H9 (cell line): ENCODE measurements at regions not wholly inside any gene's neighbourhood (a gene's known extent, or its start where the extent isn't known, plus 50 kb on each side); places are given as distances from the start of the nearest gene placed in this dataset.

ENCODE experiments used
- DNase-seq: peaks from one replicate; pipeline ENCODE4 v3.0.0-alpha.2; 2017
- H2AFZ ChIP-seq: one replicate; pipeline ENCODE4 v1.6.1; 2013; ENCODE audit warnings: mild to moderate bottlenecking, low read length, control low read depth, moderate library complexity
- H2AK5ac ChIP-seq: 2 replicates; pipeline ENCODE4 v1.6.1; 2013; ENCODE audit warnings: low read length, control low read depth, mixed read lengths; ENCODE audit not compliant: insufficient read length
- H2BK120ac ChIP-seq: one replicate; pipeline ENCODE4 v1.6.1; 2013; ENCODE audit warnings: low read depth, mild to moderate bottlenecking, low read length, control low read depth, inconsistent platforms; ENCODE audit not compliant: poor library complexity, severe bottlenecking
- H2BK12ac ChIP-seq: 2 replicates; pipeline ENCODE4 v1.6.1; 2013; ENCODE audit warnings: low read length, control low read depth, mixed read lengths, low read depth; ENCODE audit not compliant: insufficient read length
- H2BK15ac ChIP-seq: 2 replicates; pipeline ENCODE4 v1.6.1; 2013; ENCODE audit warnings: low read depth, low read length, control low read depth
- H2BK20ac ChIP-seq: one replicate; pipeline ENCODE4 v1.6.1; 2013; ENCODE audit warnings: low read depth, mild to moderate bottlenecking, low read length, control low read depth, inconsistent platforms; ENCODE audit not compliant: poor library complexity, severe bottlenecking
- H2BK5ac ChIP-seq: 2 replicates; pipeline ENCODE4 v1.6.1; 2013; ENCODE audit warnings: low read length, control low read depth, mixed read lengths; ENCODE audit not compliant: insufficient read length
- H3K14ac ChIP-seq: 2 replicates; pipeline ENCODE4 v1.6.1; 2013; ENCODE audit warnings: low read length, control low read depth; ENCODE audit not compliant: insufficient read depth
- H3K18ac ChIP-seq: 2 replicates; pipeline ENCODE4 v1.6.1; 2013; ENCODE audit warnings: low read depth, mild to moderate bottlenecking, mixed read lengths, low read length, control low read depth; ENCODE audit not compliant: insufficient read length
- H3K23ac ChIP-seq: 2 replicates; pipeline ENCODE4 v1.6.1; 2013; ENCODE audit warnings: low read length, control low read depth, mixed read lengths, low read depth; ENCODE audit not compliant: insufficient read length
- H3K23me2 ChIP-seq: 2 replicates; pipeline ENCODE4 v1.6.1; 2013; ENCODE audit warnings: low read depth, mild to moderate bottlenecking, mixed read lengths, low read length, control low read depth; ENCODE audit not compliant: insufficient read length, poor library complexity, severe bottlenecking
- H3K27ac ChIP-seq: 2 replicates; pipeline ENCODE4 v1.5.1; 2013; ENCODE audit warnings: low read length, control low read depth, mixed read lengths, low read depth; ENCODE audit not compliant: insufficient read length
- H3K27me3 ChIP-seq: 2 replicates; pipeline ENCODE4 v1.6.1; 2013; ENCODE audit warnings: low read length, control low read depth, inconsistent platforms; ENCODE audit not compliant: insufficient read depth
- H3K4ac ChIP-seq: 2 replicates; pipeline ENCODE4 v1.6.1; 2013; ENCODE audit warnings: low read depth, mild to moderate bottlenecking, control low read depth, inconsistent platforms, low read length, moderate library complexity
- H3K4me1 ChIP-seq: 2 replicates; pipeline ENCODE4 v1.6.1; 2013; ENCODE audit warnings: low read length, control low read depth, inconsistent platforms; ENCODE audit not compliant: insufficient read depth
- H3K4me2 ChIP-seq: 2 replicates; pipeline ENCODE4 v1.6.1; 2013; ENCODE audit warnings: low read length, control low read depth, mixed read lengths; ENCODE audit not compliant: insufficient read length, insufficient read depth
- H3K56ac ChIP-seq: 2 replicates; pipeline ENCODE4 v1.6.1; 2013; ENCODE audit warnings: low read depth, mild to moderate bottlenecking, mixed read lengths, low read length, control low read depth; ENCODE audit not compliant: insufficient read length
- H3K79me1 ChIP-seq: 2 replicates; pipeline ENCODE4 v1.6.1; 2013; ENCODE audit warnings: low read depth, mild to moderate bottlenecking, moderate library complexity, low read length, control low read depth, inconsistent platforms; ENCODE audit not compliant: insufficient read depth, poor library complexity, severe bottlenecking
- H3K79me2 ChIP-seq: 2 replicates; pipeline ENCODE4 v1.6.1; 2013; ENCODE audit warnings: low read length, control low read depth, inconsistent platforms; ENCODE audit not compliant: insufficient read depth
- H3K9ac ChIP-seq: 2 replicates; pipeline ENCODE4 v1.6.1; 2013; ENCODE audit warnings: low read length, control low read depth, mixed read lengths; ENCODE audit not compliant: insufficient read length; ENCODE audit errors: extremely low read depth
- H3K9me3 ChIP-seq: one replicate; pipeline ENCODE4 v1.6.1; 2013; ENCODE audit warnings: low read depth, low read length, inconsistent platforms; ENCODE audit not compliant: control insufficient read depth
- H3T11ph ChIP-seq: one replicate; pipeline ENCODE4 v1.6.1; 2013; ENCODE audit warnings: mild to moderate bottlenecking, low read length, control low read depth, inconsistent platforms
- H4K20me1 ChIP-seq: one replicate; pipeline ENCODE4 v1.6.1; 2013; ENCODE audit not compliant: control insufficient read depth, insufficient read length, insufficient read depth
- H4K5ac ChIP-seq: 2 replicates; pipeline ENCODE4 v1.6.1; 2013; ENCODE audit warnings: low read depth, mild to moderate bottlenecking, mixed read lengths, low read length, control low read depth; ENCODE audit not compliant: insufficient read length
- H4K8ac ChIP-seq: replicated peaks from 2 replicates; pipeline ENCODE4 v1.6.1; 2013; ENCODE audit warnings: low read length, control low read depth, mixed read lengths, low read depth; ENCODE audit not compliant: insufficient read length
- H4K91ac ChIP-seq: 2 replicates; pipeline ENCODE4 v1.6.1; 2013; ENCODE audit warnings: low read depth, mild to moderate bottlenecking, moderate library complexity, mixed read lengths, low read length, control low read depth; ENCODE audit not compliant: insufficient read length
- H3K27ac Mint-ChIP-seq, 3 experiments: 2 replicates in 2 of 3; 3 replicates in 1 of 3; pipeline ENCODE4 v1.8.0; 2020 to 2021; ENCODE audit warnings: mixed read lengths in 3 of 3, mild to moderate bottlenecking in 1 of 3, moderate library complexity in 1 of 3
- H3K27me3 Mint-ChIP-seq: 2 replicates; pipeline ENCODE4 v1.8.0; 2021; ENCODE audit warnings: low read depth, mild to moderate bottlenecking, moderate library complexity, mixed read lengths
- H3K36me3 Mint-ChIP-seq, 3 experiments: 2 replicates in 2 of 3; 3 replicates in 1 of 3; pipeline ENCODE4 v1.8.0; 2020 to 2021; ENCODE audit warnings: low read depth in 3 of 3, mixed read lengths in 3 of 3; ENCODE audit not compliant: insufficient read depth in 1 of 3
- H3K4me1 Mint-ChIP-seq, 2 experiments: 2 replicates each; pipeline ENCODE4 v1.8.0; 2020; ENCODE audit warnings: mixed read lengths in 2 of 2
- H3K4me3 Mint-ChIP-seq, 2 experiments: 2 replicates in 1 of 2; 3 replicates in 1 of 2; pipeline ENCODE4 v1.8.0; 2020 to 2021; ENCODE audit warnings: mild to moderate bottlenecking in 2 of 2, mixed read lengths in 2 of 2, moderate library complexity in 1 of 2
- H3K9me3 Mint-ChIP-seq, 2 experiments: 2 replicates in 1 of 2; 3 replicates in 1 of 2; pipeline ENCODE4 v1.8.0; 2020; ENCODE audit warnings: mild to moderate bottlenecking in 2 of 2, mixed read lengths in 2 of 2, moderate library complexity in 1 of 2
- CTCF ChIP-seq: fragments of 200-600 bp; sonication (generic); conservative IDR thresholded peaks from 3 replicates; pipeline ENCODE4 v1.8.0; 2021; ENCODE audit warnings: antibody characterized with exemption, mild to moderate bottlenecking
- WGBS: extraction: QIAGEN DNeasy Blood & Tissue Kit; methylation state at CpG from one replicate; pipeline ENCODE4 v1.1.7; 2013; ENCODE audit warnings: missing lambda C conversion rate, low lambda C conversion rate, mixed read lengths; ENCODE audit not compliant: insufficient read length; ENCODE audit errors: extremely low coverage; 5-methylcytosine and 5-hydroxymethylcytosine counted together

GRCh38 chr5:159807586-159807985 lies 108.7 kb upstream of the ADRA1B start:
- no peak overlapping the region for H3K27ac ChIP-seq
- H4K20me1 ChIP-seq: no peaks in the 10 kb centered on the region
- H3K27me3 Mint-ChIP-seq: no peaks in the 10 kb centered on the region
- H3K9me3 ChIP-seq: no peaks in the 10 kb centered on the region
- no peaks in the 10 kb centered on the region for H3K4me1 Mint-ChIP-seq
- no peak overlapping the region for H3K18ac ChIP-seq
- H2BK12ac ChIP-seq: no peak overlapping the region
- no peak overlapping the region for H3K14ac ChIP-seq
- no peak overlapping the region for H3K23ac ChIP-seq
- no peak overlapping the region for H2AFZ ChIP-seq
- H3K23me2 ChIP-seq: no peaks in the 10 kb centered on the region
- no peak for DNase-seq
- no peak overlapping the region for H3K4me2 ChIP-seq
- no peak overlapping the region for H3K56ac ChIP-seq
- no peak overlapping the region for H3T11ph ChIP-seq
- WGBS: no CpG with 5 or more reads among the region's 2 CpGs
- no peak overlapping the region for H3K4ac ChIP-seq
- peaks cover 0 to 5% (median 4%) of the 10 kb centered on the region in 3 experiments; a peak in 4 of 7 replicates for H3K36me3 Mint-ChIP-seq
- peaks cover 11 to 13% of the 10 kb centered on the region in 2 experiments for H3K9me3 Mint-ChIP-seq
- H3K79me2 ChIP-seq: no peaks in the 10 kb centered on the region
- H3K27me3 ChIP-seq: no peaks in the 10 kb centered on the region
- H2BK20ac ChIP-seq: no peak overlapping the region
- H4K8ac ChIP-seq: no peak overlapping the region
- no peak overlapping the region for H3K4me3 Mint-ChIP-seq
- no peaks in the 10 kb centered on the region for H3K4me1 ChIP-seq
- H2BK120ac ChIP-seq: no peak overlapping the region
- no peak for TF ChIP-seq CTCF
- H3K9ac ChIP-seq: no peak overlapping the region
- no peak overlapping the region for H4K5ac ChIP-seq
- no peak overlapping the region for H2AK5ac ChIP-seq
- H2BK5ac ChIP-seq: no peak overlapping the region
- H3K79me1 ChIP-seq: no peaks in the 10 kb centered on the region
- H4K91ac ChIP-seq: no peak overlapping the region
- no peak overlapping the region for H2BK15ac ChIP-seq
- H3K27ac Mint-ChIP-seq: no peak overlapping the region
